RWPE2 (cell line): ENCODE measurements at regions not wholly inside any gene's neighbourhood (a gene's known extent, or its start where the extent isn't known, plus 50 kb on each side); places are given as distances from the start of the nearest gene placed in this dataset.

Experiments used
- ATAC-seq: fragments of 200-7000 bp; cut with Tn5 transposase; 3 replicates; pipeline ENCODE4 v1.9.1; 2021; ENCODE audit warnings: low read depth
- DNase-seq: peaks from one replicate; pipeline ENCODE4 v3.0.0-alpha.2; 2020; ENCODE audit warnings: low spot score
- H3K27ac ChIP-seq: fragments of 450-650 bp; 2 replicates; pipeline ENCODE4 v1.5.1; 2017; ENCODE audit warnings: mild to moderate bottlenecking; ENCODE audit not compliant: poor library complexity, severe bottlenecking
- H3K27me3 ChIP-seq: fragments of 250-450 bp; sonication (Bioruptor Pico); 2 replicates; pipeline ENCODE4 v1.5.1; 2021; ENCODE audit warnings: mild to moderate bottlenecking, moderate library complexity; ENCODE audit not compliant: insufficient read depth, poor library complexity, severe bottlenecking
- H3K36me3 ChIP-seq: fragments of 250-450 bp; sonication (Bioruptor Pico); 2 replicates; pipeline ENCODE4 v1.5.1; 2020; ENCODE audit warnings: low read depth, mild to moderate bottlenecking, moderate library complexity
- H3K4me1 ChIP-seq: fragments of 250-450 bp; sonication (Bioruptor Pico); 2 replicates; pipeline ENCODE4 v1.5.1; 2021; ENCODE audit warnings: mild to moderate bottlenecking, moderate library complexity; ENCODE audit not compliant: insufficient read depth, poor library complexity, severe bottlenecking
- H3K4me3 ChIP-seq: fragments of 250-450 bp; sonication (Bioruptor Pico); 2 replicates; pipeline ENCODE4 v1.5.1; 2021; ENCODE audit warnings: mild to moderate bottlenecking, moderate library complexity; ENCODE audit not compliant: severe bottlenecking
- H3K9me3 ChIP-seq: fragments of 250-450 bp; sonication (Bioruptor Pico); 2 replicates; pipeline ENCODE4 v1.5.1; 2021; ENCODE audit warnings: mild to moderate bottlenecking, moderate library complexity; ENCODE audit not compliant: severe bottlenecking
- CTCF ChIP-seq: fragments of 450-650 bp; IDR thresholded peaks from one replicate; pipeline ENCODE4 v1.5.1; 2017; ENCODE audit warnings: mild to moderate bottlenecking, moderate library complexity; ENCODE audit not compliant: poor library complexity, severe bottlenecking

- no peak for DNase-seq
- H3K4me1 ChIP-seq = peaks cover 10% of the 10 kb centered on the region
- H3K9me3 ChIP-seq = no peaks in the 10 kb centered on the region
- H3K36me3 ChIP-seq = no peaks in the 10 kb centered on the region
- H3K27me3 ChIP-seq = no peaks in the 10 kb centered on the region
- peak; percentile 85 for TF ChIP-seq CTCF
- H3K4me3 ChIP-seq = no peak overlapping the region
- no peak overlapping the region for H3K27ac ChIP-seq
- ATAC-seq = peak; percentile 92
Measured at GRCh38 chr4:123564758-123565346, 168.3 kb downstream of the SPRY1 start.

DNA sequence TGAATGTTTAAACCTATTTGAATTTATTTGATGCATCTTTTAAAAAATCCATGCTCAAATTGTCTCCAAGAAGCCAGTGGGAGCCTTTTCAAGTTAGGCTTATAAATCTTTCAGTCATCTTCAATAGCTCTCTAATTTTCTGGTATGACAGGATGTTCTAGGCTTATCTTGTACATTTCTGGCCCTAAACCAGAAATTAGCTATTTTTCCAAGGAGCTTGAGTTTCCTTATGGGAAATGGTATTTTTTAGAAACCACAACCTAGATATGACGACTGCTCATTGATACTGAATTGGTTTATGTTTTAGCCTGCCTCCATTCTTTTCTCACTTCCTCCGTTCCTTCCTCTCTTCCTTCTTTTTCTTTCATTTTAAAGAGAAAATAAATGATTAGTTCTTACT, 172.3 kb downstream of the SPRY1 start:
- no peak for DNase-seq
- no peak for TF ChIP-seq CTCF

GRCh38 chr4:123569541-123569940, 172.9 kb downstream of the SPRY1 start:
- Histone ChIP-seq H3K36me3 (no peaks in the 10 kb centered on the region), H3K27me3 (no peaks in the 10 kb centered on the region), H3K4me3 (no peak overlapping the region), H3K27ac (no peak overlapping the region), H3K4me1 (no peaks in the 10 kb centered on the region), H3K9me3 (no peaks in the 10 kb centered on the region)
- ATAC-seq (no peak), DNase-seq (no peak)
- TF ChIP-seq CTCF = no peak

More for the DNA sequence above, 172.3 kb downstream of the SPRY1 start:
- Histone ChIP-seq H3K9me3 (no peaks in the 10 kb centered on the region), H3K27me3 (no peaks in the 10 kb centered on the region), H3K27ac (no peak overlapping the region), H3K4me1 (no peaks in the 10 kb centered on the region), H3K36me3 (no peaks in the 10 kb centered on the region), H3K4me3 (no peak overlapping the region)
- no peak for ATAC-seq

DNA sequence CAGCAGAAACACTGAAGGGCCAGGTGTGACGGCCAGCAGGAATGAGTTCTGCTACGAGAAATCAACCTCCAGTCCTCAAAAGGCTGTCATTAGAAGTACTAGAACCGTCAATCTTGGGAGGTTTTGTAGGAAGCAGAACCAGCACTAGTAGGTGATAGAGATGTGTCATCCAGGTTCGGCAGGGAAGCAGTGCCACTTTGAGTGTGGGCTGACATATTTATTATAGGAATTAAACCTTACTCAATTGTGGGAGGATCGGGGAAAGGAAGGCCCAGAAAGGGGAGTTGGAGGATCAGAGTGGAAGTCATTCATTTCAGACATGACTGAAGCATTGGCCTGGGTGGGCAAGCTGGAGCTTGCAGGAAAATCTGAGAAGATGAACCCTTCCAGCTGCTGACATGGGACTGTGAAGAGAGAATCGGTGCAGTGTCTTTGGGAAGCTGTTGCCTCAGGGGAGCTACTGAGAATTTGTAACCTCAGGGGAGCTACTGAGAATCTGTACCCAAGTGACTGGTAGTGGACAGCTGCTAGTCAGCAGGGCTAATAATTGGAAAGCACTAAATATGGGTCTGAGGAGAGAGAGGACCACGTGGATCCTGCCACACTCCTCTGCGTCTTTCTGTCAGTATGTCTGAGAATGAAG, 177.4 kb downstream of the SPRY1 start:
- Histone ChIP-seq H3K27ac (no peak overlapping the region), H3K27me3 (no peaks in the 10 kb centered on the region), H3K36me3 (no peaks in the 10 kb centered on the region), H3K4me3 (no peak overlapping the region), H3K4me1 (no peaks in the 10 kb centered on the region), H3K9me3 (no peaks in the 10 kb centered on the region)
- DNase-seq (no peak), ATAC-seq (no peak)
- no peak for TF ChIP-seq CTCF

- Histone ChIP-seq H3K9me3 (no peaks in the 10 kb centered on the region), H3K4me1 (no peaks in the 10 kb centered on the region), H3K4me3 (no peak overlapping the region), H3K27ac (no peak overlapping the region), H3K27me3 (no peaks in the 10 kb centered on the region), H3K36me3 (no peaks in the 10 kb centered on the region)
- no peak for TF ChIP-seq CTCF
- DNase-seq (no peak), ATAC-seq (no peak)
Measured at GRCh38 chr4:123575291-123575690, 178.7 kb downstream of the SPRY1 start.
